Ishikawa (cell line): ENCODE measurements at regions not wholly inside any gene's neighbourhood (a gene's known extent, or its start where the extent isn't known, plus 50 kb on each side); places are given as distances from the start of the nearest gene placed in this dataset.

ENCODE experiments used
- CEBPB ChIP-seq: IDR thresholded peaks from 2 replicates; pipeline ENCODE4 v1.6.1; 2012
- CREB1 ChIP-seq: IDR thresholded peaks from 2 replicates; pipeline ENCODE4 v1.6.1; 2012; ENCODE audit warnings: low read depth
- EGR1 ChIP-seq: IDR thresholded peaks from 2 replicates; pipeline ENCODE4 v1.6.1; 2012
- FOXM1 ChIP-seq: IDR thresholded peaks from 2 replicates; pipeline ENCODE4 v1.6.1; 2012; ENCODE audit warnings: low read depth, borderline replicate concordance
- NFIC ChIP-seq: IDR thresholded peaks from 2 replicates; pipeline ENCODE4 v1.6.1; 2012
- RAD21 ChIP-seq: IDR thresholded peaks from 2 replicates; pipeline ENCODE4 v1.6.1; 2012; ENCODE audit warnings: low read depth
- REST ChIP-seq: IDR thresholded peaks from 2 replicates; pipeline ENCODE4 v1.6.1; 2012; ENCODE audit warnings: low read depth, mild to moderate bottlenecking
- TAF1 ChIP-seq: IDR thresholded peaks from 2 replicates; pipeline ENCODE4 v1.6.1; 2012; ENCODE audit warnings: low read depth, mild to moderate bottlenecking
- TEAD4 ChIP-seq: IDR thresholded peaks from 2 replicates; pipeline ENCODE4 v1.6.1; 2012
- USF1 ChIP-seq: IDR thresholded peaks from 2 replicates; pipeline ENCODE4 v1.6.1; 2012
- TF ChIP-seq, protein P1 (sequence below): IDR thresholded peaks from 2 replicates; pipeline ENCODE4 v1.6.1; 2012

DNA sequence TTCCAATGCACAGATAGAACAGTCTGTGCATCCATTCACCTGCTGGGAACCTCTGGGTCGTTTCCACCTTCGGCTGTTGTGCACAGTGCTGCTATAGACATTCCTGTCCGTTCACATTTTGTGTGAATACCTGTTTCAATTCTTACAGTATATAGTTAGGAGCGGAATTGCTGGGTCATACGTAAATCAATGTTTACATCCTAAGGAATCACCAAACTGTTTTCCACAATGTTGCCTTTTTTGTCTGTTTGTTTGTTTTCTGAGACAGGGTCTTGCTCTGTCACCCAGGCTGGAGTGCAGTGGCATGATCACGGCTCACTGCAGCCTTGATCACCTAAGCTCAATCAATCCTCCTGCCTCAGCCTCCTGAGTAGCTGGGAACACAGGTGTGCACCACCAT is 158.3 kb downstream of the CRYBB2 start:
- TF ChIP-seq REST (no peak), CEBPB (no peak), NFIC (no peak), RAD21 (no peak), TAF1 (no peak), CREB1 (no peak), TEAD4 (no peak), EGR1 (no peak), USF1 (no peak), FOXM1 (no peak)
- TF ChIP-seq, protein P1, sequence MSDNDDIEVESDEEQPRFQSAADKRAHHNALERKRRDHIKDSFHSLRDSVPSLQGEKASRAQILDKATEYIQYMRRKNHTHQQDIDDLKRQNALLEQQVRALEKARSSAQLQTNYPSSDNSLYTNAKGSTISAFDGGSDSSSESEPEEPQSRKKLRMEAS: no peak
